OCI-LY7 (cell line): ENCODE measurements at regions not wholly inside any gene's neighbourhood (a gene's known extent, or its start where the extent isn't known, plus 50 kb on each side); places are given as distances from the start of the nearest gene placed in this dataset.

ENCODE experiments used
- EZH2phosphoT487 ChIP-seq: fragments of 200-600 bp; sonication (generic); IDR thresholded peaks from 2 replicates; pipeline ENCODE4 v1.6.1; 2018; ENCODE audit warnings: low read depth, borderline replicate concordance, mild to moderate bottlenecking, mixed run types, antibody characterized with exemption, low read length, moderate library complexity, mixed read lengths
- TF ChIP-seq, protein P1 (sequence below): fragments of 200-600 bp; sonication (generic); conservative IDR thresholded peaks from 2 replicates; pipeline ENCODE4 v1.5.1; 2014; ENCODE audit warnings: mild to moderate bottlenecking, antibody characterized with exemption, low read length, moderate library complexity, mixed read lengths

DNA sequence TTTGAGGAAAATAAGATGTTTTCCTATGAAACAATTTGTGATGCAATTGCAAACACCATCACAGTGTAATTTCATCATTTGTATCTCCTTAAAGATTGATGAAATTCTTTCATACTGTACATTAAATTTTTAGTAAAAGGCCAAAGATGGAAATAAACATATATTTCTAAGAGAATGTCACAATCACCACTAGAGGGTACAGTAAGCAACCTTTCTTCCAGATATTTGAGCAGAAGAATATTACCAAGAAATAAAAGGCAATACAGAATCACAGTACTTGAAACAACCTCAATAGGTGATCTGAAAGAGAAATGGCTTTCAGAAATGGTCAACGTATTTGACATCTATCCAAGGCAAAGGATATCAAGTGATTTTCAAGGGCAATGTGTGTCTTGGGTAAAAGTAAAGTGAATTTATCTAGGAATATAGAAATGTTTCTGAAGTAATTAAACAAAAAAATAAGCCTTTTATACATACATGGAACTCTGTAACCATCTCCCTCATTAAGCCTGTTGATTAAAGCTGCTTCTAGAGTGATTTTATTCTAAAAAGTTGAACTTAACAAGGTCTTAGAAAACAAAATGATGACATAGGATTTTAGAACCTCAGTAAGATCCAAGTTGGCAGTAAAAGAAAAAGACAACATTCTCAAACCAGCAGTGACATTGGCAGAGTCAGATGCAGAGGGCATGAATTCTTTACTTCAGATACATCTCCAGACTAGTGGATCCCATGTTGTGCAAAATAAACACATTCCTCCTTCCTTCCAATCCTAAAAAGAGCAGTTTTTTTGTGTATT lies 90.3 kb upstream of the SESTD1 start:
- TF ChIP-seq, protein P1, sequence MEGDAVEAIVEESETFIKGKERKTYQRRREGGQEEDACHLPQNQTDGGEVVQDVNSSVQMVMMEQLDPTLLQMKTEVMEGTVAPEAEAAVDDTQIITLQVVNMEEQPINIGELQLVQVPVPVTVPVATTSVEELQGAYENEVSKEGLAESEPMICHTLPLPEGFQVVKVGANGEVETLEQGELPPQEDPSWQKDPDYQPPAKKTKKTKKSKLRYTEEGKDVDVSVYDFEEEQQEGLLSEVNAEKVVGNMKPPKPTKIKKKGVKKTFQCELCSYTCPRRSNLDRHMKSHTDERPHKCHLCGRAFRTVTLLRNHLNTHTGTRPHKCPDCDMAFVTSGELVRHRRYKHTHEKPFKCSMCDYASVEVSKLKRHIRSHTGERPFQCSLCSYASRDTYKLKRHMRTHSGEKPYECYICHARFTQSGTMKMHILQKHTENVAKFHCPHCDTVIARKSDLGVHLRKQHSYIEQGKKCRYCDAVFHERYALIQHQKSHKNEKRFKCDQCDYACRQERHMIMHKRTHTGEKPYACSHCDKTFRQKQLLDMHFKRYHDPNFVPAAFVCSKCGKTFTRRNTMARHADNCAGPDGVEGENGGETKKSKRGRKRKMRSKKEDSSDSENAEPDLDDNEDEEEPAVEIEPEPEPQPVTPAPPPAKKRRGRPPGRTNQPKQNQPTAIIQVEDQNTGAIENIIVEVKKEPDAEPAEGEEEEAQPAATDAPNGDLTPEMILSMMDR: peak; percentile 73
- no peak for TF ChIP-seq EZH2phosphoT487
